GM12878 (cell line): ENCODE measurements at regions not wholly inside any gene's neighbourhood (a gene's known extent, or its start where the extent isn't known, plus 50 kb on each side); places are given as distances from the start of the nearest gene placed in this dataset.

Source experiments
- BMI1 ChIP-seq: fragments of 450-650 bp; IDR thresholded peaks from 2 replicates; pipeline ENCODE4 v1.6.1; 2016; ENCODE audit warnings: mild to moderate bottlenecking, moderate library complexity, borderline replicate concordance
- BRCA1 ChIP-seq: IDR thresholded peaks from 2 replicates; pipeline ENCODE4 v1.6.1; 2011; ENCODE audit warnings: low read depth, low read length, improper control_type of control experiment
- CBX5 ChIP-seq: sonication (generic); IDR thresholded peaks from 2 replicates; pipeline ENCODE4 v1.6.1; 2016; ENCODE audit warnings: low read depth, moderate library complexity, mild to moderate bottlenecking, inconsistent platforms
- CREM ChIP-seq: IDR thresholded peaks from 2 replicates; pipeline ENCODE4 v1.6.1; 2014; ENCODE audit warnings: antibody characterized with exemption, low read depth
- CTCF ChIP-seq, 3 experiments: IDR thresholded peaks in 2 of 3; conservative IDR thresholded peaks in 1 of 3; 2 replicates each; pipeline ENCODE4 v1.5.1; 2011; ENCODE audit warnings: low read depth in 3 of 3, low read length in 3 of 3, mild to moderate bottlenecking in 3 of 3, control low read depth in 2 of 3, moderate library complexity in 2 of 3, inconsistent platforms in 1 of 3, mixed read lengths in 1 of 3; ENCODE audit not compliant: control insufficient read depth in 2 of 3, insufficient read depth in 1 of 3; ENCODE audit errors: extremely low read depth in 1 of 3
- E2F4 ChIP-seq: IDR thresholded peaks from 2 replicates; pipeline ENCODE4 v1.6.1; 2012; ENCODE audit warnings: low read depth, low read length, improper control_type of control experiment
- EP300 ChIP-seq, 2 experiments: fragments of 150-350 bp in 1 of 2; IDR thresholded peaks; 2 replicates each; pipeline ENCODE4 v1.6.1; 2011 to 2012; ENCODE audit warnings: low read depth in 2 of 2, low read length in 2 of 2, borderline replicate concordance in 1 of 2, improper control_type of control experiment in 1 of 2, inconsistent platforms in 1 of 2; ENCODE audit not compliant: control insufficient read depth in 1 of 2
- ESRRA ChIP-seq: IDR thresholded peaks from 2 replicates; pipeline ENCODE4 v1.6.1; 2012; ENCODE audit warnings: mild to moderate bottlenecking, low read length, improper control_type of control experiment
- EZH2 ChIP-seq: IDR thresholded peaks from 2 replicates; pipeline ENCODE4 v1.6.1; 2012; ENCODE audit warnings: low read depth, mild to moderate bottlenecking, control low read depth, inconsistent platforms, low read length, borderline replicate concordance; ENCODE audit not compliant: control insufficient read depth
- PBX3 ChIP-seq: IDR thresholded peaks from 2 replicates; pipeline ENCODE4 v1.6.1; 2011; ENCODE audit warnings: mild to moderate bottlenecking, low read depth, low read length, moderate library complexity; ENCODE audit not compliant: insufficient replicate concordance
- SRF ChIP-seq, 2 experiments: IDR thresholded peaks; 2 replicates each; pipeline ENCODE4 v1.6.1; 2011; ENCODE audit warnings: low read depth in 2 of 2, low read length in 2 of 2, mild to moderate bottlenecking in 1 of 2, moderate library complexity in 1 of 2
- USF2 ChIP-seq: IDR thresholded peaks from 2 replicates; pipeline ENCODE4 v1.6.1; 2011; ENCODE audit warnings: low read depth, low read length, improper control_type of control experiment, borderline replicate concordance
- ZBTB40 ChIP-seq: fragments of 450-650 bp; IDR thresholded peaks from 2 replicates; pipeline ENCODE4 v1.6.1; 2016; ENCODE audit warnings: mild to moderate bottlenecking, moderate library complexity, borderline replicate concordance

- TF ChIP-seq BMI1 (no peak), CTCF (IDR thresholded peaks at IDR 0.05 in 2 of 3, conservative IDR thresholded peaks at IDR 0.05 in 1 of 3; ENCODE audit: control insufficient read depth in 2 of 3, extremely low read depth in 1 of 3, insufficient read depth in 1 of 3, low read depth in 3 of 3, low read length in 3 of 3) (no peak), EZH2 (no peak), E2F4 (no peak), ESRRA (no peak), CBX5 (no peak), PBX3 (no peak), SRF (IDR thresholded peaks at IDR 0.05; ENCODE audit: low read depth in 2 of 2, low read length in 2 of 2) (no peak), ZBTB40 (no peak), EP300 (IDR thresholded peaks at IDR 0.05; ENCODE audit: borderline replicate concordance in 1 of 2, control insufficient read depth in 1 of 2, low read depth in 2 of 2, low read length in 2 of 2) (no peak), CREM (no peak), USF2 (no peak), BRCA1 (no peak)
Measured at GRCh38 chr4:114052227-114052626, 72.8 kb upstream of the ARSJ start.
